ENCODE measurements at regions not wholly inside any gene's neighbourhood (a gene's known extent, or its start where the extent isn't known, plus 50 kb on each side); places are given as distances from the start of the nearest gene placed in this dataset.

- TF ChIP-seq PRDM10 (CRISPR knock-in tag; IDR thresholded peaks at IDR 0.05; ENCODE audit: low read depth) (no peak; the same call in 1 of the 2 replicates), TRIM22 (IDR thresholded peaks at IDR 0.05) (no peak), ZBTB1 (CRISPR knock-in tag; IDR thresholded peaks at IDR 0.05; ENCODE audit: borderline replicate concordance) (no peak), ZNF597 (CRISPR knock-in tag; IDR thresholded peaks at IDR 0.05) (no peak), ZNF503 (CRISPR knock-in tag; IDR thresholded peaks at IDR 0.05) (no peak), ZNF142 (CRISPR knock-in tag; IDR thresholded peaks at IDR 0.05) (no peak), SRY (CRISPR knock-in tag; IDR thresholded peaks at IDR 0.05) (no peak), MED1 (CRISPR knock-in tag; IDR thresholded peaks at IDR 0.05) (peak; percentile 59), EEA1 (CRISPR knock-in tag; IDR thresholded peaks at IDR 0.05; ENCODE audit: borderline replicate concordance) (no peak), MXD3 (CRISPR knock-in tag; IDR thresholded peaks at IDR 0.05) (no peak), SPEN (CRISPR knock-in tag; IDR thresholded peaks at IDR 0.05; ENCODE audit: low read depth) (no peak), ZNF225 (CRISPR knock-in tag; IDR thresholded peaks at IDR 0.05) (no peak), ZNF34 (CRISPR knock-in tag; IDR thresholded peaks at IDR 0.05; ENCODE audit: borderline replicate concordance) (no peak), ZNF569 (CRISPR knock-in tag; IDR thresholded peaks at IDR 0.05; ENCODE audit: borderline replicate concordance) (no peak), ZNF484 (CRISPR knock-in tag; IDR thresholded peaks at IDR 0.05; ENCODE audit: borderline replicate concordance, low read depth) (no peak), RFX5 (IDR thresholded peaks at IDR 0.05; ENCODE audit: low read depth, low read length) (no peak)
Observed at GRCh38 chr17:14471052-14471451, 170.2 kb downstream of the HS3ST3B1 start (continued).

Data from HepG2 (cell line).